A172 (cell line): ENCODE measurements at regions not wholly inside any gene's neighbourhood (a gene's known extent, or its start where the extent isn't known, plus 50 kb on each side); places are given as distances from the start of the nearest gene placed in this dataset.
A peak's percentile ranks its signal among the peaks of the same experiment; 100 is the strongest.

Source experiments
- DNase-seq: peaks from one replicate; pipeline ENCODE4 v3.0.0-alpha.2; 2015; ENCODE audit warnings: low spot score

DNA sequence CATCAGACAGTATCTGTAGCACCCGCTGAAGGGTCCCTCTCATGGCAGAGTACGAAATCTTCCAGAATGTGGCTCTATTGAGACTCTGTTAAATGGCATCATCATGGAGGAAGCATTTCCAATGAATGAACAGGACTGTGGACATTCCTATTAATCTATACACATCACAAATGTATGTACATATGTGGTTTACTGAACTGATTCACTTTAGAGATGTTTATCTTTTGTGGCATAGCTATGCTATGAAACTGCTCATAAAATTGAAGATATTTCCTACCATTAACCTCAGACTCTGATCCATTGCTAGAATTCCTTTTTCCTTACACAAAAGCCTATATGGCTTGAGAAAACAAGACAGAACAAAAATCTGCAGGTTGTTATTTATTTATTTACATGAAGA is 259.6 kb upstream of the RRP15 start:
- DNase-seq = peak; percentile 61

DNA sequence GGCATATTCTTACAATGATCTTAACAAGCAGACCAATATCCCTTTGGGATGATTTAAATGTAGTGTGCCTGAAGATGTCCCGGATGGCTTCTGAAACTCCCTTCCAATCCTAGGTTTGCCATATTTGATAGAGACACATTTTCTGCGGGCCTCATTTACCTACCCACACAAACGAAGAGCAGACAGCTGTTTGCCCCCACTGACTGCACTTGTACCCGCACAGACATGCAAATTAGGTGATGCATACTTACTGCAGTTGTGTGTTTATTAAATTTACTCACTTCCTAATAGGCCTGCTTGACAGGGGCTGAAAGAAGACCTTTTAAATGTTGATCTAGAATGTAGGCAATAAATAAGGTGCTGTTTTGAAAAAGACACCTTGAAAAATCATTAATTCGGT is 257.9 kb upstream of the RRP15 start:
- no peak for DNase-seq

DNA sequence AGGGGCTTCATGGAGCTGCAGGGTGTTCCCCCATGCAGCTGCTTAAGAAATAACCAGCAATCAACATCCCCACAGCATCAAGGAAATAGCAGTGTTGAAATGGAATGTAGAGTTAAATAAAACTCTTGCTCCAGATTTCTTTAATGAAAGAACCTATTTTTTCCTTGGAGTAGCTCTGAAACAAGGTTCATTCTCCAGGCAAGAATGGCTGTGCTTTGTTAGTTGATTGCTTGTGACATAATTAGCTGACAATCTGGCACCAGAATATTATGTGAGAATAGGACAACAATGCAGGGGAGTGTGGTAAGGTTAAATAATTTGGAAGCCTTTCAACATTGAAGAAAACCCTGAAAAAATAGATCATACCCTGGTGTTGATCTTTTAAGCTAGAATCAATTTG is 254.2 kb upstream of the RRP15 start:
- no peak for DNase-seq

DNA sequence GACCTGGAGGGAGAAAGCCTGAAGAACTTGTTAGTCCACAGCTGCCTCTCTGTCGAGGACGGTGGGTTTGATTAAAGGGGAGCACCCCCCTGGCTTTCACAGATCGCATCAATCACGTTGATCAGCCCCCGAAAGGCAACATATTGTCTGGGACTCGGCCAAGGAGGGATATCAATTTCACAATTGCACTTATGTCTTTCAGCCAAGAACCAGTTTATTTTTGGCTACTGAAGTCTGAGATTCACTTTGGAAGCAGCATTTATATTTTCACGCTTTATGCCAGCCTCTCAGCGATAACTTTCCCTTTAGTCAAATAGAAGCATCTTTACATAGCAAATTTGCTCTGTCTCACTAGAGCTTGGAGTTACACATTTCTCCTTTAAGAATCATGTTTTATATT is 253.2 kb upstream of the RRP15 start:
- no peak for DNase-seq

GRCh38 chr1:218034468-218034867 is 250.6 kb upstream of the RRP15 start:
- DNase-seq = no peak

GRCh38 chr1:218048828-218049420 is 236.2 kb upstream of the RRP15 start:
- no peak for DNase-seq

- no peak for DNase-seq
Observed at GRCh38 chr1:218049641-218050040, 235.5 kb upstream of the RRP15 start.

GRCh38 chr1:218058730-218059129 is 226.4 kb upstream of the RRP15 start:
- no peak for DNase-seq

DNA sequence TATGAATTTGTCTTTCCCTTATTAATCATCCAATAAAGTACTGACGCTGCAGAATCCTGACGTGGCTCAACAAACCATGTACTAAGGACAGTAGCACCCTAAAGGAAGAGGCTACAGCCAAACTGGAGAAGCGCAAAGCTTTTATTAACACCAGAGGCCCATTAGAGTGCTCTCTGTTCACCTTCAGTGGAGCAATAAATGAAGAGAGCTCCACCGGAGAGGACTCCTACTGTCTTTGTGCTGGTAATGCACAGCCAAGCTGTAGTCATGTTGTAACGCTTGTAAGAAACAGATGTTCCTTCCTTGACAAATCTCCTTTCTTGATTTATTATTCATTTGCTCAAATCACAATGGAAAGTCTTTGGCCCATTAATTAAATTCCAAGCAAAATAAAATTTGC is 220.7 kb upstream of the RRP15 start:
- DNase-seq = no peak

- DNase-seq = no peak
Observed at GRCh38 chr1:218066332-218066731, 218.8 kb upstream of the RRP15 start.

DNA sequence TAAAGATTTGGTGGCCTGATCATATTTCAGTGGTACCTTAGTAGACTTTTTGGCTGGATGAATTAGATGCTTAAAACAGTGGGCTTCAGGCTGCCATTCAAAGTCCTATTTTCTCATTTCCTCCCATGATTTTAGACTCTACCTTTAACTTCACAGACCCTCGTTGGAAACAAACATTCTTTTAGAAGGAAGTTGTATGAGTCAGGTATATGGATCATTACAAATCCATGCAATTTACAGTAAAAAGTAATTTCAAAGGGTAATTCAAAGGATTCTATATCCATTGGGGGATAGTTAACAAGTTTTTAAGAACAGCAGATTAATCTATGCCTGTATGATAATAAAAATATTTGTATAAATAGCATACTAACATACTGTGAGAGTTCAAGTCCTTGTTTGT is 216.9 kb upstream of the RRP15 start:
- DNase-seq = no peak

- DNase-seq = no peak
Observed at GRCh38 chr1:218069180-218069579, 215.9 kb upstream of the RRP15 start.

GRCh38 chr1:218073062-218073461 is 212.0 kb upstream of the RRP15 start:
- DNase-seq = no peak

DNA sequence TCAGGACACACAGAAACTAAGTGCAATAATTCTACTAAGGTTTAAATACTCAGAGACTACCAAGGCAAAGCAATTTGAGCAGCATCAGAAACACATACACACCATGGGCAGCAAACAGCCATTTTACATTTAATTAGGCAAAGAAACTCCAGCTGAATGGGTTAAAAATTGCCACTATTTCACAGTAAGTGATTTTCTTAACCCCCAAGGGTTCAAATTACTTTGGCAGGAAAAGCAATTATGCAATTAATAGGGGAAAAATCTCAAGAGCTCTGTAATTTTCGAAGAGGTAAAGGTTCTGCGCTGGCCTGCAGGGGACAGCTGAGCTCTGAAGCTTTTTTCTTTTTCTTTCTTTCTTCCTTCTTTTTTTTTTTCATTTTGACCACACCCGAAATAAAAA is 206.2 kb upstream of the RRP15 start:
- DNase-seq = no peak

DNA sequence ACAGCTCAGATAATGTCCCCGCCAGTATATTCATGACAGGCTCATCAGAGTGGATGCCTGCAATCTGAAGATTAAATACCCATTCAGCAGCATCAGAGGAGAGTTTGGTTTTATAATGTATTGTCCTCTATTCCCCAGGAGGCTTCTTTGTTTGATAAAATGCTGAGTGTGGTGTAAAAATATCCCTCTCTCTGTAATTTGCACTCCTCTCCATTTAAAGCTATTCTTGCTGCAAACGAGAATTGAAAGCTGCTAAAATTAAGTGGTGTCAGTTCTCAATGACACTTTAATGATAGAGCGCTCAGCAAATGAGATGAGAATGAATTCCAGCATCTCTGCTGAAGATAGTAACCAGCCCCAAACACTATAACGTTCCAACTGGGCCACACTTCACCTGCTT is 205.7 kb upstream of the RRP15 start:
- no peak for DNase-seq

DNA sequence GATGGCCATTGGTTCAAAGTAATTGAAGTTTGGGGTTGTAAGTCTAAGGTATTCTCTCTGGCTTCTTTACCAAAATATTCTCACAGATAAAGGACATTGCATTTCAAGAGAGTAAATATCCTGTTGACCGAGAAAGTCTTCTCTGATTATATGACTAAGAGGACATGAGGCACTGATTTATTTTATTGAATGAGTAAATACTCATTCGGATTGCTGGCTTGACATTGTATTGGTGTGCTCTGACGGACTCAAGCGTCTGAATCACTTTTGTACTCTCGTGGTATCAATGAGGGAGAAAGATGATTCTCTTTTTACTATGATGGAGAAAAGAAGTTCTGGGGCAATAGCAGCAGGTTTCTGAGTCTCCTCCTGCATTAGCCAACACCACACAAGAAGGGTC is 205.3 kb upstream of the RRP15 start:
- DNase-seq = no peak

DNA sequence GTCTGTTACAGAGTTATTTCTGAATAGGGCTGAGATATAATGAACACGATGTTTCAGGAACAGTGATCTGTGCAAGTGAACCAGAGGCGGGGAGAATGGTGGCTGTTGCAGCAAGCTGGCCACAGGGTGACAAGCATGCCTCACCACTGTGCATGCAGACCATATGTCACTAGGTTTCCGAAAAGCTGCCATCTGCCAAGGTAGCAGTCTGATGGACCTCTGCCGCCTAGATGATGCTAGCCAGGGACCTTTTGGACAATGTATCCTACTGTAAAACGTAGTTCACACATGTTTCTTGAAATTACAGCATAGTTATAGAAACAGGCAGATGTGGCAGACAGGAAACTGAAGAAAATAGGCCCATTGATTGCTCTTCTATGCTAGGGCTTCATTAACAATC is 204.2 kb upstream of the RRP15 start:
- DNase-seq = no peak

- no peak for DNase-seq
Observed at GRCh38 chr1:218081358-218081757, 203.7 kb upstream of the RRP15 start.

DNA sequence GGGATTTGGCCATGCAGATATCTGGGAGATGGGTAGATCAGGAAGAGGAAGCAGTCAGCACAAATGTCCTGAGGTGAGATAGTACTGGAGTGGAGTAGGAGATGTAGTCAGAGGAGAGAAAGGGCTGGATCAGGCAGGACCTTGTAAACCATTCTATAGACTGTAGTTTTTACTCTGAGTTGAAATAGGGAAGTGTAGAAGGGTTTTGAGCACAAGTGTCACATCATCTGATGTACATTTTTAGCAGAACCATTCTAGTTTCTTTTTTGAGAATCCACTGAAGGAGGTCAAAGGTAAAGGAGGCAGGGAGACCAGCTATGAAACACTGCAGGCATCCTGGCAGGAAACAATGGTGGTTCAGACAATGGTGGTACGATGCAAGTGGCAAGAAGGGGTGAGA is 194.6 kb upstream of the RRP15 start:
- DNase-seq = no peak

- no peak for DNase-seq
Observed at GRCh38 chr1:218101409-218101808, 183.7 kb upstream of the RRP15 start.

GRCh38 chr1:218108034-218108433 is 177.1 kb upstream of the RRP15 start:
- no peak for DNase-seq

DNA sequence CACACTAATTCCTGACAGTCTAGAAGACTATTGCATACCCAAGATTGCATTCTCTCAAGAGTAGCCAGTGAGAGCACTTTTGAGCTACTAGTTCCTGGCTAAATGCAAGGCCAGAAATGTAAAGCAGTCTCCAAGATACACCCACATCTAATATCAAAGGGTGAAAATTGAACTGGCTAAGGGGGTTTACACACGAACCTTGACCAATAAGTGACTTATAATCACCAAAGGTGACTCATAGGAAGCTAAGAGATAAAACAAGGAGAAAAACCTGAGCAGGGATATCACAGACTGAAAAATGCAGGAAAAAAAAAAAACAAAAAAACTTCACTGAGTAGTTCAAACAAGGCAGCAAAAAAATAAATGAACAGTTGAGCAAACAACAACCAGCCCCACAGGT is 172.2 kb upstream of the RRP15 start:
- no peak for DNase-seq

GRCh38 chr1:218123968-218124367 is 161.1 kb upstream of the RRP15 start:
- DNase-seq = no peak

- no peak for DNase-seq
Observed at GRCh38 chr1:218135371-218135770, 149.7 kb upstream of the RRP15 start.

DNA sequence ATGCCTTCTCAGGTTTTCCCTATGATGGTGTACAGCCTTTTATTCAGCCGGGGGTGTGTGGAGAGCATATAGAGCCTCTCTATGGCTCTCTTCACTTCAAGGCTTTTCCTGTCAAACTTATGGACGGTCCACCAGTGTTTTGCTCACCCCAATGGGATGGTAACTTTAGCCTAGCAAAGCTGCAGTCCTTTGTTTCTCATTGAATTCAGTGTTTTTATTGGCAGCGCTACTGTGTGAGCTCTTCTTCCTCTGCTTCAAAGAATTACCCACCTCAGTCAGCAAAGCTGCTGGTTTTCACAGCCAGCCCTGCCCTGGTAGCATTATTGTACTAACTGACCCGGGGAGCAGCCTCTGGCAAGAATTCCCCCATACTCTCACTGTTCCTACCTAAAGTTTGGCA is 145.3 kb upstream of the RRP15 start:
- no peak for DNase-seq
